ENCODE measurements at regions not wholly inside any gene's neighbourhood (a gene's known extent, or its start where the extent isn't known, plus 50 kb on each side); places are given as distances from the start of the nearest gene placed in this dataset.

GRCh38 chr3:112773-113172, 83.8 kb upstream of the CHL1 start:
- no peak overlapping the region for H3K27ac ChIP-seq
- no peak for TF ChIP-seq ZFX (IDR thresholded peaks at IDR 0.05; ENCODE audit: borderline replicate concordance)
- no peak for TF ChIP-seq CTCF (IDR thresholded peaks at IDR 0.05)

- TF ChIP-seq ZFX (IDR thresholded peaks at IDR 0.05; ENCODE audit: borderline replicate concordance) (no peak), CTCF (IDR thresholded peaks at IDR 0.05) (no peak)
- H3K27ac ChIP-seq = no peak overlapping the region
These were observed 77.9 kb upstream of the CHL1 start for GRCh38 chr3:118666-119065.

GRCh38 chr3:123341-123740, 73.2 kb upstream of the CHL1 start:
- no peak overlapping the region for H3K27ac ChIP-seq
- TF ChIP-seq CTCF (IDR thresholded peaks at IDR 0.05) (no peak), ZFX (IDR thresholded peaks at IDR 0.05; ENCODE audit: borderline replicate concordance) (no peak)

GRCh38 chr3:124557-125179, 71.9 kb upstream of the CHL1 start:
- no peak overlapping the region for H3K27ac ChIP-seq

GRCh38 chr3:128515-129172, 67.9 kb upstream of the CHL1 start:
- TF ChIP-seq CTCF (IDR thresholded peaks at IDR 0.05) = no peak
- TF ChIP-seq ZFX (IDR thresholded peaks at IDR 0.05; ENCODE audit: borderline replicate concordance) = no peak
- no peak overlapping the region for H3K27ac ChIP-seq

More at GRCh38 chr3:124557-125179, 71.9 kb upstream of the CHL1 start:
- TF ChIP-seq ZFX (IDR thresholded peaks at IDR 0.05; ENCODE audit: borderline replicate concordance) (no peak), CTCF (IDR thresholded peaks at IDR 0.05) (no peak)

GRCh38 chr3:131151-131888, 65.2 kb upstream of the CHL1 start:
- no peak overlapping the region for H3K27ac ChIP-seq
- TF ChIP-seq CTCF (IDR thresholded peaks at IDR 0.05) = no peak
- no peak for TF ChIP-seq ZFX (IDR thresholded peaks at IDR 0.05; ENCODE audit: borderline replicate concordance)

- no peak overlapping the region for H3K27ac ChIP-seq
- TF ChIP-seq CTCF (IDR thresholded peaks at IDR 0.05) = no peak
- TF ChIP-seq ZFX (IDR thresholded peaks at IDR 0.05; ENCODE audit: borderline replicate concordance) = no peak
These were observed 64.2 kb upstream of the CHL1 start for GRCh38 chr3:132378-132777.
